Activated CD4-positive, alpha-beta T cell treated with anti-CD3 and anti-CD28 coated beads, Interleukin-2, amount 10 ng/mL, durations not matched to agents 24 days and 14 days (primary cell): ENCODE measurements at regions not wholly inside any gene's neighbourhood (a gene's known extent, or its start where the extent isn't known, plus 50 kb on each side); places are given as distances from the start of the nearest gene placed in this dataset.
A peak's percentile ranks its signal among the peaks of the same experiment; 100 is the strongest.
"Not testable (repeated sequence)": the region's sequence is repeated elsewhere in the genome, so short reads cannot be mapped to it uniquely, and the experiment has no call there.

Source experiments
- DNase-seq: peaks from one replicate; pipeline ENCODE4 v3.0.0; 2022
- H3K27ac Mint-ChIP-seq: one replicate; pipeline ENCODE4 v1.8.0; 2022; ENCODE audit warnings: mild to moderate bottlenecking, mixed read lengths
- H3K27me3 Mint-ChIP-seq: one replicate; pipeline ENCODE4 v1.8.0; 2022; ENCODE audit warnings: mixed read lengths
- H3K36me3 Mint-ChIP-seq: one replicate; pipeline ENCODE4 v1.8.0; 2022; ENCODE audit warnings: low read depth, mild to moderate bottlenecking, mixed read lengths
- H3K4me1 Mint-ChIP-seq: one replicate; pipeline ENCODE4 v1.8.0; 2021; ENCODE audit warnings: mixed read lengths
- H3K4me3 Mint-ChIP-seq: one replicate; pipeline ENCODE4 v1.8.0; 2022; ENCODE audit warnings: mild to moderate bottlenecking, moderate library complexity, mixed read lengths
- H3K9me3 Mint-ChIP-seq: one replicate; pipeline ENCODE4 v1.8.0; 2021; ENCODE audit warnings: mixed read lengths
- intact Hi-C: fragments of 100-400 bp; cut with micrococcal nuclease; formaldehyde crosslinking; loops from one replicate; pipeline ENCODE4 v1.15.1; 2023

- H3K9me3 Mint-ChIP-seq, H3K27ac Mint-ChIP-seq, H3K4me3 Mint-ChIP-seq, intact Hi-C loops, H3K36me3 Mint-ChIP-seq, DNase-seq, H3K27me3 Mint-ChIP-seq, H3K4me1 Mint-ChIP-seq: not testable (repeated sequence)
Measured at GRCh38 chr10:35263827-35264226, 72.5 kb upstream of the CCNY start.

GRCh38 chr10:35264636-35265035 is 71.7 kb upstream of the CCNY start:
- H3K36me3 Mint-ChIP-seq, H3K27me3 Mint-ChIP-seq, intact Hi-C loops, H3K4me3 Mint-ChIP-seq, H3K9me3 Mint-ChIP-seq, H3K4me1 Mint-ChIP-seq, H3K27ac Mint-ChIP-seq, DNase-seq: not testable (repeated sequence)

GRCh38 chr10:35265435-35265834 is 70.9 kb upstream of the CCNY start:
- Mint-ChIP-seq H3K27me3 (no peaks in the 10 kb centered on the region), H3K4me1 (peaks cover 5% of the 10 kb centered on the region), H3K9me3 (no peaks in the 10 kb centered on the region), H3K36me3 (no peaks in the 10 kb centered on the region), H3K4me3 (no peak overlapping the region), H3K27ac (no peak overlapping the region)
- intact Hi-C loops, result no loop called here
- no peak for DNase-seq

GRCh38 chr10:35268323-35268722 is 68.0 kb upstream of the CCNY start:
- intact Hi-C loops, result no loop called here
- no peaks in the 10 kb centered on the region for H3K36me3 Mint-ChIP-seq

GRCh38 chr10:35268791-35269257 is 67.5 kb upstream of the CCNY start:
- no peak for DNase-seq
- H3K4me3 Mint-ChIP-seq, result no peak overlapping the region
- H3K4me1 Mint-ChIP-seq, result peaks cover 5% of the 10 kb centered on the region
- no peaks in the 10 kb centered on the region for H3K36me3 Mint-ChIP-seq
- H3K27ac Mint-ChIP-seq, result no peak overlapping the region
- peaks cover 9% of the 10 kb centered on the region for H3K9me3 Mint-ChIP-seq
- H3K27me3 Mint-ChIP-seq, result peaks cover 2% of the 10 kb centered on the region
- intact Hi-C loops, result no loop called here

More at GRCh38 chr10:35268323-35268722, 68.0 kb upstream of the CCNY start:
- peaks cover 2% of the 10 kb centered on the region for H3K27me3 Mint-ChIP-seq
- peaks cover 5% of the 10 kb centered on the region for H3K4me1 Mint-ChIP-seq
- DNase-seq, result no peak
- peaks cover 9% of the 10 kb centered on the region for H3K9me3 Mint-ChIP-seq
- no peak overlapping the region for H3K27ac Mint-ChIP-seq
- no peak overlapping the region for H3K4me3 Mint-ChIP-seq

- peaks cover 9% of the 10 kb centered on the region for H3K9me3 Mint-ChIP-seq
- DNase-seq, result no peak
- H3K27me3 Mint-ChIP-seq, result peaks cover 2% of the 10 kb centered on the region
- peaks cover 5% of the 10 kb centered on the region for H3K4me1 Mint-ChIP-seq
- H3K4me3 Mint-ChIP-seq, result no peak overlapping the region
- intact Hi-C loops, result no loop called here
- no peaks in the 10 kb centered on the region for H3K36me3 Mint-ChIP-seq
- H3K27ac Mint-ChIP-seq, result peak overlapping the region; percentile 35
Measured at GRCh38 chr10:35270100-35270499, 66.2 kb upstream of the CCNY start.

- Mint-ChIP-seq H3K9me3 (peaks cover 9% of the 10 kb centered on the region), H3K27me3 (peaks cover 2% of the 10 kb centered on the region), H3K4me1 (peaks cover 5% of the 10 kb centered on the region), H3K36me3 (no peaks in the 10 kb centered on the region), H3K4me3 (no peak overlapping the region), H3K27ac (no peak overlapping the region)
- intact Hi-C loops, result no loop called here
- DNase-seq, result no peak
Measured at GRCh38 chr10:35271086-35271858, 65.0 kb upstream of the CCNY start.

GRCh38 chr10:35271859-35272165 is 64.5 kb upstream of the CCNY start:
- intact Hi-C loops, H3K4me3 Mint-ChIP-seq, H3K36me3 Mint-ChIP-seq, H3K4me1 Mint-ChIP-seq, DNase-seq, H3K9me3 Mint-ChIP-seq, H3K27me3 Mint-ChIP-seq, H3K27ac Mint-ChIP-seq: not testable (repeated sequence)

GRCh38 chr10:35272401-35272800 is 63.9 kb upstream of the CCNY start:
- H3K27me3 Mint-ChIP-seq, H3K9me3 Mint-ChIP-seq, H3K36me3 Mint-ChIP-seq, H3K27ac Mint-ChIP-seq, H3K4me1 Mint-ChIP-seq, H3K4me3 Mint-ChIP-seq, DNase-seq, intact Hi-C loops: not testable (repeated sequence)

GRCh38 chr10:35273994-35274393 is 62.3 kb upstream of the CCNY start:
- not testable (repeated sequence) for H3K36me3 Mint-ChIP-seq

GRCh38 chr10:35274498-35275060 is 61.7 kb upstream of the CCNY start:
- peaks cover 2% of the 10 kb centered on the region for H3K27me3 Mint-ChIP-seq
- intact Hi-C loops, result no loop called here
- H3K4me3 Mint-ChIP-seq, result no peak overlapping the region

More at GRCh38 chr10:35273994-35274393, 62.3 kb upstream of the CCNY start:
- H3K27ac Mint-ChIP-seq, H3K27me3 Mint-ChIP-seq, intact Hi-C loops, H3K4me1 Mint-ChIP-seq, DNase-seq, H3K4me3 Mint-ChIP-seq, H3K9me3 Mint-ChIP-seq: not testable (repeated sequence)

GRCh38 chr10:35276889-35277288 is 59.4 kb upstream of the CCNY start:
- DNase-seq, result no peak
- peaks cover 2% of the 10 kb centered on the region for H3K27me3 Mint-ChIP-seq
- no peak overlapping the region for H3K27ac Mint-ChIP-seq
- H3K4me3 Mint-ChIP-seq, result no peak overlapping the region
- H3K9me3 Mint-ChIP-seq, result peaks cover 9% of the 10 kb centered on the region
- no peaks in the 10 kb centered on the region for H3K36me3 Mint-ChIP-seq
- peaks cover 3% of the 10 kb centered on the region for H3K4me1 Mint-ChIP-seq
- intact Hi-C loops, result no loop called here

More at GRCh38 chr10:35274498-35275060, 61.7 kb upstream of the CCNY start:
- DNase-seq, result no peak
- no peaks in the 10 kb centered on the region for H3K36me3 Mint-ChIP-seq
- no peak overlapping the region for H3K27ac Mint-ChIP-seq
- peaks cover 9% of the 10 kb centered on the region for H3K9me3 Mint-ChIP-seq
- H3K4me1 Mint-ChIP-seq, result peaks cover 5% of the 10 kb centered on the region

- H3K27ac Mint-ChIP-seq, DNase-seq, H3K27me3 Mint-ChIP-seq, intact Hi-C loops, H3K4me1 Mint-ChIP-seq, H3K9me3 Mint-ChIP-seq, H3K36me3 Mint-ChIP-seq, H3K4me3 Mint-ChIP-seq: not testable (repeated sequence)
Measured at GRCh38 chr10:35280246-35280645, 56.1 kb upstream of the CCNY start.
